Heart right ventricle (tissue), 16 donors: ENCODE measurements at regions not wholly inside any gene's neighbourhood (a gene's known extent, or its start where the extent isn't known, plus 50 kb on each side); places are given as distances from the start of the nearest gene placed in this dataset.
A peak's percentile ranks its signal among the peaks of the same experiment; 100 is the strongest.

Experiments
- ATAC-seq, 8 donors: fragments of 200-7000 bp; cut with Tn5 transposase; one replicate each; pipeline ENCODE4 v1.9.1; 2020; ENCODE audit warnings: mild to moderate bottlenecking in 8 of 8, moderate library complexity in 8 of 8, moderate number of reproducible peaks in 1 of 8
- DNase-seq, 2 donors: peaks; one replicate each; pipeline ENCODE4 v3.0.0-alpha.2; 2020
- H3K27ac ChIP-seq, 10 donors: fragments of 200-600 bp; sonication (generic) in 2 of 10; one replicate each; pipeline versions ENCODE4 v1.5.0 to v1.8.0; 2020 to 2022; ENCODE audit warnings: mild to moderate bottlenecking in 3 of 10
- H3K27me3 ChIP-seq, 7 donors: fragments of 200-600 bp; one replicate each; pipeline ENCODE4 v1.8.0; 2021 to 2022; ENCODE audit warnings: mild to moderate bottlenecking in 2 of 7
- H3K36me3 ChIP-seq, 9 donors: fragments of 200-600 bp; sonication (generic) in 1 of 9; one replicate each; pipeline versions ENCODE4 v1.5.0 to v1.8.0; 2020 to 2022; ENCODE audit warnings: mild to moderate bottlenecking in 2 of 9
- H3K4me1 ChIP-seq, 9 donors: fragments of 200-600 bp; sonication (generic) in 1 of 9; one replicate each; pipeline versions ENCODE4 v1.5.0 to v1.8.0; 2020 to 2022; ENCODE audit warnings: mild to moderate bottlenecking in 4 of 9
- H3K4me3 ChIP-seq, 10 donors: fragments of 200-600 bp; sonication (generic) in 2 of 10; one replicate each; pipeline versions ENCODE4 v1.5.0 to v1.8.0; 2020 to 2022; ENCODE audit warnings: mild to moderate bottlenecking in 7 of 10, moderate library complexity in 2 of 10
- H3K9me3 ChIP-seq, 11 donors: fragments of 200-600 bp in 10 of 11; sonication (generic) in 2 of 11; one replicate each; pipeline versions ENCODE4 v1.5.0 to v1.8.0; 2013 to 2022; ENCODE audit warnings: mild to moderate bottlenecking in 2 of 11, control low read depth in 1 of 11, moderate library complexity in 1 of 11
- CTCF ChIP-seq, 9 donors: fragments of 200-600 bp; sonication (generic) in 2 of 9; IDR thresholded peaks; one replicate each; pipeline versions ENCODE4 v1.5.0 to v1.8.0; 2021 to 2022; ENCODE audit warnings: antibody characterized with exemption in 9 of 9, mild to moderate bottlenecking in 5 of 9, moderate library complexity in 1 of 9
- WGBS, 2 donors: extraction: QIAGEN DNeasy Blood & Tissue Kit; methylation state at CpG; one replicate each; pipeline ENCODE4 v1.1.7; 2013; ENCODE audit warnings: inconsistent platforms in 1 of 2; 5-methylcytosine and 5-hydroxymethylcytosine counted together
- intact Hi-C, 10 donors: fragments of 100-400 bp; cut with DNase I; formaldehyde crosslinking; loops; one replicate each; pipeline versions ENCODE4 v1.11.1 to v1.14.2; 2022
- donor health status: Arrhythmogenic right ventricular cardiomyopathy.
- donor health status: ischemic (EF 13 %, LVEDD 7.1; RV severe dilation, severe dysfunction).
- donor health status: healthy with polysubstance abuse.
- donor health status: DM: no; HTN: yes; CAD: no.
- donor health status: DM: no; HTN: no; CAD: no.
- donor health status: ischemic (EF 25% LVEDD 6.9; RV normal size, moderate dysfunction).
- donor health status: ischemic (EF 25% LVEDD 5.7; RV mildly dilated, moderate dysfunction).
- donor health status: healthy.
- donor health status: DM: yes; HTN: yes; CAD: no.
- donor health status: Ischemic cardiomyopathy.
- donor health status: ischemic (EF 35%, LVEDD 5.7; RV mildly dilated, moderate dysfunction).
- donor health status: nonischemic (EF 11% LVEDD 7.7; RV severe dilation, severe dysfunction).
- donor health status: DM: yes; HTN: yes; CAD: no.
- donor health status: PGD.
- donor health status: ischemic (EF 29% LVEDD 5.4; RV normal size, mild dysfunction).
- donor health status: nonischemic (EF 23%, LVEDD 6.1; RV moderate dilation, normal function).

DNA sequence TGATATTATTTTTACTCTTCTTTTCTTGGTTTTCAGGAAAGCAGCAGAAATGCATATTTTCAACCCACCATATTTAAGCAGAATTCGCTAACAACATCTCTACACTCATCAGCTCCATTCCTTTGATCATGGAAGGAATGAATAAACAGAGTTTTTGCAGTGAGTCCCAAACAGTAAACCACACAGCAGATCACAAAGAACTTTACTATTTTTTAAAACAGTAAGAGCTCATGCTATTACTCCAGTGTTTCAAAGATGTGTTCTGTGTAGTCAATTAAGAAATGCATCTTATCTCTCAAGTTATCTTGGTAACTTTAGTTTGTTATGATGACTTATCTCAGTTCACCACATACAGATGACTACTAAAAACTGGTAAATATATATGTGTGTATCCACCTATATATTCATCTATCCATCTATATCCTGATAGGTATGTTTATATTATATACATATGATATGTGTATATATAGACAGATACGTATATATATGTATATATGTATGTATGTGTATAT lies 843.5 kb downstream of the BCL11B start:
- H3K4me1 ChIP-seq: no peaks in the 10 kb centered on the region
- H3K36me3 ChIP-seq: no peaks in the 10 kb centered on the region
- WGBS, 2 donors: 57 to 81% methylated on average over 2 of the region's 2 CpGs
- H3K27ac ChIP-seq: no peak overlapping the region
- DNase-seq (no peak), ATAC-seq (no peak)
- peaks cover 0 to 12% (median 0%) of the 10 kb centered on the region in 7 donors for H3K27me3 ChIP-seq
- no peak for TF ChIP-seq CTCF (IDR thresholded peaks at IDR 0.05)
- no peak overlapping the region for H3K4me3 ChIP-seq
- intact Hi-C loops: no loop called here
- H3K9me3 ChIP-seq: no peaks in the 10 kb centered on the region

DNA sequence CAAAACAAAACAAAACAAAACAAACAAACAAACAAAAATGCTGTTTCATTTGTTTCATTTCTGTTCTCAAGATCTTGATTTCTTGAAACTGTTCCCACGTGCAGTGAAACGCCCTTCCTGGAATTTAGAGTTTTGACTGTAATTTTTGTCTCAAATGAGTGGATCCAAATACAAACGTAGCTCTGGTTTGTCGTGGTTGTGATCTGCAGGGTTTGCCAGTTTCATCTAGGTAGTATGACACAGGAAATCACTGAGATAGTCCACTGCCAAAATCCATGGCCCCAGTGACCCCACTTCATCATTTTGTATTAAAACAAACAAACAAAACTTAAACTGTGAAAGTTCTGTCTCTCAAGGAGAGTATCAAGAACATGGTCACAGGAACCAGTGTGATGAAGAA lies 838.6 kb downstream of the BCL11B start:
- WGBS, 2 donors: 50 to 60% methylated on average over 4 of the region's 4 CpGs
- H3K4me3 ChIP-seq: no peak overlapping the region
- intact Hi-C loops: no loop called here
- no peak for DNase-seq
- H3K4me1 ChIP-seq: no peaks in the 10 kb centered on the region
- peaks cover 0 to 16% (median 0%) of the 10 kb centered on the region in 7 donors for H3K27me3 ChIP-seq
- no peak for TF ChIP-seq CTCF (IDR thresholded peaks at IDR 0.05)
- no peak overlapping the region for H3K27ac ChIP-seq
- no peak for ATAC-seq
- peaks cover 0 to 13% (median 6%) of the 10 kb centered on the region in 11 donors for H3K9me3 ChIP-seq
- no peaks in the 10 kb centered on the region for H3K36me3 ChIP-seq

DNA sequence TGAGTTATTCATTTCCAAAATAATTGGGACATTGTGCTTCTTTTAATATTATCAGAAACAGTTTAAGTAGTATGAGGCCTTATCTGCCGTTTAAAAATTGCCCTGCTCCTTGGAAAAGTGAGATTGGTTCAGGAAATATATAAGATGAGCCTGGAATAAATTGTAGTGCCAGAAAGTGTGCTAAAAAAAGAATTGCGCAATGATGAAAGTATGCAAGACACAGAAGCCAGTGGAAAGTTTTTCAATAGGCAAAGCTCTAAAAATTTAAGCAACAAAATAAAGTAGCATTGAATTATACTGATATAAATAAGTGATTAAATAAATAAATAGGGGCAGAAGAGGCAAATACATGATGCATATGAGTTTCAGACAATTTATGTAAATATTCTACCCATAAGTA lies 834.9 kb downstream of the BCL11B start:
- ATAC-seq: no peak
- no peak overlapping the region for H3K4me3 ChIP-seq
- H3K9me3 ChIP-seq: peaks cover 0 to 13% (median 6%) of the 10 kb centered on the region in 11 donors
- WGBS, 2 donors: 80 to 84% methylated on average over 2 of the region's 2 CpGs
- no peaks in the 10 kb centered on the region for H3K36me3 ChIP-seq
- peaks cover 0 to 7% (median 0%) of the 10 kb centered on the region in 7 donors for H3K27me3 ChIP-seq
- no peak for TF ChIP-seq CTCF (IDR thresholded peaks at IDR 0.05)
- no peaks in the 10 kb centered on the region for H3K4me1 ChIP-seq
- DNase-seq: no peak
- intact Hi-C loops: no loop called here
- no peak overlapping the region for H3K27ac ChIP-seq

- intact Hi-C loops: no loop called here
- Histone ChIP-seq H3K27ac (peak overlapping the region in 1 of 10 donors; percentile 44), H3K4me3 (no peak overlapping the region), H3K9me3 (no peaks in the 10 kb centered on the region), H3K4me1 (no peaks in the 10 kb centered on the region), H3K27me3 (peaks cover 0 to 3% (median 0%) of the 10 kb centered on the region in 7 donors), H3K36me3 (no peaks in the 10 kb centered on the region)
- 83 to 84% methylated on average over 2 of the region's 2 CpGs for WGBS, 2 donors
- no peak for TF ChIP-seq CTCF (IDR thresholded peaks at IDR 0.05)
- DNase-seq (no peak), ATAC-seq (no peak)
Measured at GRCh38 chr14:98444077-98444476, 827.9 kb downstream of the BCL11B start.
